HG03045 (cell line): ENCODE measurements at regions not wholly inside any gene's neighbourhood (a gene's known extent, or its start where the extent isn't known, plus 50 kb on each side); places are given as distances from the start of the nearest gene placed in this dataset.
"Not testable (repeated sequence)": the region's sequence is repeated elsewhere in the genome, so short reads cannot be mapped to it uniquely, and the experiment has no call there.

Experiments used
- ATAC-seq: cut with Tn5 transposase; IDR thresholded peaks from one replicate; pipeline ENCODE4 v1.9.1; 2021; ENCODE audit warnings: mild to moderate bottlenecking, moderate library complexity; ENCODE audit not compliant: unreplicated experiment

DNA sequence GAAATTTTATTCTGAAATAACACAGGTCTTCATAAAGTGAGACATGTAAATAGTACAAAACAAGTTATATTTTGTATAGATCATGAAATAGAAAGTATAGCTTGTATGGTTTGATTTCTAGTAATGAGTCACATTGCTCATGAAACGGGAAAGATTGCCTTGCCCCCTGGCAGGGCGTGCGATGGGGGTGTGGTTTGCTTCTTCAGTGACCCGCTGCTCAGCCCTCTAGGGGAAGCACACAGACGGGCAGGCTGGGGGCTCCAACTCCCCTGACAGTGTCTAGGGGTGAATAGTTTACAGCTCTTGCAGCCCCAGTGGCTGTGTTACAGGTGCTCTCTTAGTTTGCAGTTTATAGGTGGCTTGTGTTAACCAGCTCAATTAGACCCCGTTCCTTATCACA, 170.5 kb upstream of the RGS17 start:
- ATAC-seq, result no peak

DNA sequence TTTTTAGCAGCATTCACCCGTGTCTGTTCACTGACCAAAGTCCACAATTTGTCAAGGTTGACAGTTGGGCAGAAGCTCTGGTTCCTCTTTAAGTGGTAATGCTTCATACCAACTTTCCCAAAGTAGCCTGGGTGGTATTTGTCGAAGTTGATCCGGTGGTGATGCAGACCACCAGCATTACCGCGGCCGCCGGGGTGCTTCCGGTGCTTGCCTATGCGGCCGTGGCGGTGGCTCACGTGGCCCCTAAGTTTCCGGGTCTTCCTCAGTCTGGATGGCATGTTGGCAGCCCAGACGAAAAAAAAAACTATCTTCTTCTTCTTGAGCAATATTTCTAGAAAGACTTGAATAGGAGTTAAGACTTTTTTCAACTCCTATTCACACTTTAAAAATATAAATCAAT, 151.4 kb upstream of the RGS17 start:
- ATAC-seq, result not testable (repeated sequence)

- no peak for ATAC-seq
These were observed 144.9 kb upstream of the RGS17 start for GRCh38 chr6:153275997-153276396.

- ATAC-seq, result no peak
These were observed 141.3 kb upstream of the RGS17 start for GRCh38 chr6:153272201-153272980.

- ATAC-seq, result no peak
These were observed 132.4 kb upstream of the RGS17 start for GRCh38 chr6:153263489-153263888.

DNA sequence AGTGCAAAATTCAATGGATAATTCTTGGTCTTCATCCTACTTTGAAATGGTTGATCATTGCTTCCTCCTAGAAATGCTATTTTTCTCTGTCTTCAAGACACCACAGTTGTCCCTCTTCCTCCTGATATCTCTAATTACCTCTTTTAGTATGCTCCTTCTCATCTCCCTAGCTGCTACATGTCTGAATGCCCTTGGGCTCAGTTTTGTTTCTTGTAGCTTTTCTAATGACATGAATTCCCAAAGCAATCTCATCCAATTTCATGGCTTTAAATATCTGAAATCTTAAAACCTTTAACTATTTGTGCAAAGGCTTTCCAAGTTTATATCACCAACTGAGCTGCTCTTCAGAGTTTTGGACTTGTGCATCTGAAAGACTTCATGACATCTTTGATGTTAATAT, 120.2 kb upstream of the RGS17 start:
- no peak for ATAC-seq

GRCh38 chr6:153237670-153238069, 106.6 kb upstream of the RGS17 start:
- ATAC-seq, result no peak

DNA sequence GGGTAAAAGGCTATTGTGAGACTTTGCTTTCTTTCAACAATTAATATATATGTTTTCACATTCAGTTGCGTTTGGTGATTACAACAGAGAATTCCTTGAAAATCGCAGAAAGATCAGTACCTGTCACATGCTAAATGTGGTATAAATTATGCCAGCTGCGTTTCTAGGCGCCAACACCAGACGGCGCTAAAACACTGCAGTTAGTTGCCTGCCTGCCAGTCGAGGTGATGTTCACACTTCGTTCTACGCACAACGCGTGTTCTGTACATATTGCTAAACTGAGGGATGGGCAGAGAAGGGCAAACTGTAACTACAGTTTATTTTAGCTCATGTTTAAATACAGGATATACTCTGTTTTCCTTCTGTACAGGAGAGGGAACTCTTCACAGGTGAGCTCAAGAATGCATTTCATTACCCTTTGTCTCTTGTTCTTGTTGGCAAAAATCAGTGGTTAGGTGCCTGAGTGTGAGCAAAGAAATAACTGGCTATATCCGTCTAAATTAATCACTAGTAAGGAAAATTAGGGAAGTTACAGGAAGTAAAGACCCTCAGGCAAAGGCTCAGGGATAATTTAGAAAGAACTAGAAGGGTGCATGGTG, 100.1 kb upstream of the RGS17 start:
- no peak for ATAC-seq

GRCh38 chr6:153218184-153218792, 87.2 kb upstream of the RGS17 start:
- ATAC-seq, result no peak

- ATAC-seq, result no peak
These were observed 85.7 kb upstream of the RGS17 start for GRCh38 chr6:153216789-153217188.

- ATAC-seq, result no peak
These were observed 84.2 kb upstream of the RGS17 start for GRCh38 chr6:153215242-153215641.

DNA sequence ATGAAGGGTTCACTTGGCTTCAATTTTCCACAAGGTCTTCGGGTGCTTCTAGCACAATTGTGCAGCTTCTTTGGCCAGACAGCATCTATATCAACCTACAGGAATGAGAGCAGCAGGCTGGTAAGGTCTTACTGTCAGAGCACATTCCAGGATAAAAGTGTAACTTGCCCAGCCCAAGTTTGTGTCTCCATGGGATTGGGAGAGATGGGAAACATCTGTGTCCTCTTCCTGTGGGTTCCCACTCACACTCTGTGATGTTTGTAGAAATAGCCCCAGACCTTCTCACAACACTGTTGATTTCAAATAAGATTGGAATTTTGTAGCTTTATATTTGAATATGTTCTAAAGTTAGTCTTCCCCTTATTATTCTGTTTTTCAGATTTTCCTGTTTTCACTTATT, 83.4 kb upstream of the RGS17 start:
- no peak for ATAC-seq

DNA sequence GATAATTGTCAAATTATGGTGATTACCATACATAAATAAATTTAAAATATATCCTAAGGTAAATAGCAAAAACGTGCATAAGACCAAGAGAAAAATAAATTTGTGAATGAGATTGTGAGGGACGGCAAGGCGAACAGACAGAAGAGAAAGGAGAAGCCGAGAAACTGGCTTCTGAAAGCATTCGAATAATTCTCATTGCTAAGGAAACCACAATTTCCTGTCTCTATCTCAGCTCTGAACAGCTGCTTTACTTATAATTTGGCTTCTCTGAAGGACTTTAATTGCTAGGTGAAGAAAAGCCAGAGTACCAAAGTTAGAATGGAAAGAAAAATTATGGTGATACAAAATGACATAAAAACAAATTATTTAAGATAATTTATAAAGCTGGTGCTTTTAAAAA, 79.0 kb upstream of the RGS17 start:
- no peak for ATAC-seq

GRCh38 chr6:153208706-153209105, 77.6 kb upstream of the RGS17 start:
- no peak for ATAC-seq

GRCh38 chr6:153207617-153208016, 76.5 kb upstream of the RGS17 start:
- ATAC-seq, result no peak

DNA sequence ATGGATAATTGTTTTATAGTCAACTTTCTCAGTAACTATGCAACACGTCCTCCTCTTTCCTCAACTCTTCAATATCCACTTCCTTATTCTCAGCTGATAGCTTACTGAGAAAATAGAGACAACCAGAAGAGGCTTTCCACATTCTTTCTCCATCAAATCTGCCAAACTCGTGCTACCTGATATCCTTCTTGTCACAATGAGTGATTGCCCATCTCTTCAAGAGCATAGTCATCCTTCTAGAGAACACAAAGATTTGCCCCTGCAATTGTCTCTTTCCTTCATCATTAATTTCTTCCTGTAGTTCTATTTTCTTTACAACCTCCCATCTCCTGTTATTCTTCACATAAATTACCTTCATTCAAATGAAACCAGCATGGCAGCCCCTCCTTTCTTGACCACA, 75.9 kb upstream of the RGS17 start:
- ATAC-seq, result no peak

DNA sequence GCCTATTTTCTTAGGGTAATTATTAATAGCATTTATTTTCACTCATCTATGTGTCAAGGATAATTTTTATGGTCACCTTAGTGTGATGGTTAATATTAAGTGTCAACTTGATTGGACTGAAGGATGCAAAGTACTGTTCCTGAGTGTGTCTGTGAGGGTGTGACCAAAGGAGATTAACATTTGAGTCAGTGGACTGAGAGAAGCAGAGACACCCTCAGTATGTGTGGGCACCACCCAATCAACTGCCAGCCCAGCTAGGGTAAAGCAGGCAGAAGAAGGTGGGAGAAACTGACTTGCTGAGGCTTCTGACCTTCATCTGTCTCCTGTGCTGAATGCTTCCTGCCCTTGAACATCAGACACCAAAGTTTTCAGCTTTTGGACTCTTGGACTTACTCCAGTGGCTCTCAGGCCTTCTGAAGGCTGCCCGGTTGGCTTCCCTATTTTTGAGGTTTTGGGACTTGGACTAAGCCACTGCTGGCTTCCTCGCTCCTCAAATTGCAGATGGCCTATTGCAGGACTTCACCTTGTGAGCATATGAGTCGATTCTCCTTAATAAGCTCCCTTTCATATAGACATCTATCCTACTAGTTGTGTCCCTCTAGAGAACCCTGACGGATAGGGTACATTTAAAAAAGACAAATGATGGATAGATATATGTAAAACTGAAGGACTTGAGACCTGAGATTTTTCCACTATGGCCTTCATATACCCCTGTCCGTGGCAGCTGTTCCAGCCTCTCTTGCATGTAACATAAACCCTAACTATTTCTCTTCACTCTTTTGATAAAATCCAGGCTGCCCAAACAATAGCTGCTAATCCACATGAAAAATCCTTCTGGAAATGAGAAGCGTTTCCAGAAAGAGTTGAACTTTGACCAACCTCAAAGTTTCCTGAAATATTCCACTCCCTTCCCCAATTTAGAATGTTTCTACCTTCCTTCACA, 62.1 kb upstream of the RGS17 start:
- no peak for ATAC-seq

GRCh38 chr6:153183925-153184324, 52.8 kb upstream of the RGS17 start:
- no peak for ATAC-seq
